K562 (cell line): ENCODE measurements at regions not wholly inside any gene's neighbourhood (a gene's known extent, or its start where the extent isn't known, plus 50 kb on each side); places are given as distances from the start of the nearest gene placed in this dataset.

Experiments used
- ATAC-seq: fragments of 200-7000 bp; cut with Tn5 transposase; 3 replicates; pipeline ENCODE4 v1.9.1; 2020; ENCODE audit warnings: moderate library complexity
- BruUV-seq: library from RNA; stranded (reverse); fragments of 400-500 nt; replicated peaks from 2 replicates; lab custom pipeline; 2021; lab: Mats Ljungman, UMichigan
- CTCF ChIA-PET: fragments of 300-600 bp; formaldehyde crosslinking; extraction: SDS; loops from one replicate; lab custom pipeline; 2021; ENCODE audit warnings: low intra/inter-chr PET ratio; lab: Yijun Ruan, JAX
- POLR2A ChIA-PET: fragments of 300-600, 350-650 bp; sonication (Branson Sonifier 250); formaldehyde crosslinking; extraction: SDS; loops from one replicate; lab custom pipeline; 2021; ENCODE audit warnings: antibody characterized with exemption, inconsistent platforms; lab: Yijun Ruan, JAX
- DNase-seq, 4 experiments: peaks; one replicate each; pipeline versions ENCODE4 v3.0.0 to v3.0.0-alpha.2; 2011 to 2018; ENCODE audit warnings: low spot score in 3 of 4, mixed read lengths in 3 of 4; ENCODE audit errors: extremely low read depth in 1 of 4
- FAIRE-seq: peaks from 2 replicates; lab custom pipeline; 2011; peaks lifted over from hg19 to GRCh38; lab: Jason Lieb, UNC
- H2AFZ ChIP-seq: 2 replicates; pipeline ENCODE4 v1.6.0; 2011; ENCODE audit warnings: low read depth, low read length, control low read depth, inconsistent platforms
- H3K27ac ChIP-seq: fragments of 200-600 bp; 3 replicates; pipeline ENCODE4 v1.8.0; 2011; ENCODE audit warnings: low read depth, mild to moderate bottlenecking, control low read depth, inconsistent platforms, low read length, moderate library complexity, mixed read lengths; ENCODE audit errors: extremely low read depth
- H3K27me3 ChIP-seq, 2 experiments: fragments of 300-600 bp in 1 of 2; 2 replicates in 1 of 2; 3 replicates in 1 of 2; pipeline versions ENCODE4 v1.6.0 to v1.8.0; 2011; ENCODE audit warnings: inconsistent platforms in 2 of 2, low read length in 2 of 2, mild to moderate bottlenecking in 1 of 2, mixed read lengths in 1 of 2, moderate library complexity in 1 of 2; ENCODE audit not compliant: control insufficient read depth in 2 of 2, insufficient read depth in 2 of 2
- H3K36me3 ChIP-seq: fragments of 300-600 bp; 3 replicates; pipeline ENCODE4 v1.8.0; 2011; ENCODE audit warnings: mild to moderate bottlenecking, low read length, inconsistent platforms; ENCODE audit not compliant: control insufficient read depth, insufficient read depth
- H3K4me1 ChIP-seq, 2 experiments: fragments of 200-600 bp in 1 of 2; replicated peaks in 1 of 2; 2 replicates in 1 of 2; 3 replicates in 1 of 2; pipeline versions ENCODE4 v1.5.1 to v1.8.0; 2011; ENCODE audit warnings: inconsistent platforms in 2 of 2, low read length in 2 of 2, mild to moderate bottlenecking in 1 of 2, mixed read lengths in 1 of 2, moderate library complexity in 1 of 2; ENCODE audit not compliant: control insufficient read depth in 2 of 2, insufficient read depth in 2 of 2
- H3K4me2 ChIP-seq: 2 replicates; pipeline ENCODE4 v1.6.1; 2011; ENCODE audit warnings: low read length, control low read depth, inconsistent platforms, mixed read lengths; ENCODE audit not compliant: insufficient read depth
- H3K4me3 ChIP-seq: fragments of 200-600 bp; sonication (generic), shearing (Covaris generic); 2 replicates; pipeline ENCODE4 v1.5.1; 2016; ENCODE audit warnings: control low read depth, inconsistent platforms
- H3K79me2 ChIP-seq: fragments of 200-600 bp; 3 replicates; pipeline ENCODE4 v1.8.0; 2011; ENCODE audit warnings: low read length, inconsistent platforms; ENCODE audit not compliant: control insufficient read depth, insufficient read depth
- H3K9ac ChIP-seq, 2 experiments: 2 replicates each; pipeline versions ENCODE4 v1.6.0 to v1.6.1; 2011; ENCODE audit warnings: low read depth in 2 of 2, low read length in 2 of 2, control low read depth in 1 of 2, inconsistent platforms in 1 of 2, mild to moderate bottlenecking in 1 of 2, mixed read lengths in 1 of 2; ENCODE audit not compliant: insufficient read depth in 1 of 2
- H3K9me1 ChIP-seq: one replicate; pipeline ENCODE4 v1.6.0; 2011; ENCODE audit warnings: inconsistent platforms, mild to moderate bottlenecking, low read length, moderate library complexity; ENCODE audit not compliant: control insufficient read depth, insufficient read depth
- H3K9me3 ChIP-seq: replicated peaks from 2 replicates; pipeline ENCODE4 v1.5.1; 2011; ENCODE audit warnings: low read depth, low read length, inconsistent platforms; ENCODE audit not compliant: control insufficient read depth, insufficient read depth
- H4K20me1 ChIP-seq: replicated peaks from 2 replicates; pipeline ENCODE4 v1.6.1; 2011; ENCODE audit warnings: low read length, inconsistent platforms, mixed read lengths; ENCODE audit not compliant: control insufficient read depth, insufficient read depth
- CREB3L1 ChIP-seq: fragments of 450-650 bp; IDR thresholded peaks from 2 replicates; pipeline ENCODE4 v1.6.1; 2014; ENCODE audit warnings: low read depth, mild to moderate bottlenecking, moderate library complexity, borderline replicate concordance
- ETV1 ChIP-seq: fragments of 450-650 bp; conservative IDR thresholded peaks from 2 replicates; pipeline ENCODE4 v1.6.1; 2016; ENCODE audit warnings: missing genetic modification characterization, control low read depth, low read depth, missing compliant biosample characterization
- FOXM1 ChIP-seq, 2 experiments: fragments of 450-650 bp in 1 of 2; sonication (generic) in 1 of 2; formaldehyde crosslinking in 1 of 2; IDR thresholded peaks; 2 replicates each; pipeline versions ENCODE4 v1.6.1 to v1.9.0; 2017 to 2022; ENCODE audit warnings: low read depth in 2 of 2, mild to moderate bottlenecking in 2 of 2, missing genetic modification reagents in 1 of 2, moderate library complexity in 1 of 2
- HDGF ChIP-seq: fragments of 450-650 bp; IDR thresholded peaks from 2 replicates; pipeline ENCODE4 v1.6.1; 2016
- MCM2 ChIP-seq: fragments of 450-650 bp; IDR thresholded peaks from 2 replicates; pipeline ENCODE4 v1.6.1; 2017; ENCODE audit warnings: low read depth, mild to moderate bottlenecking
- NCOA4 ChIP-seq: fragments of 450-650 bp; IDR thresholded peaks from 2 replicates; pipeline ENCODE4 v1.6.1; 2018; ENCODE audit warnings: mild to moderate bottlenecking; ENCODE audit not compliant: partially characterized antibody
- PRDM10 ChIP-seq: fragments of 450-650 bp; IDR thresholded peaks from 2 replicates; pipeline ENCODE4 v1.6.1; 2018; ENCODE audit not compliant: partially characterized antibody
- SMAD3 ChIP-seq: fragments of 450-650 bp; formaldehyde crosslinking; conservative IDR thresholded peaks from 2 replicates; pipeline ENCODE4 v1.4.0; 2020; ENCODE audit warnings: mild to moderate bottlenecking
- TCF7L2 ChIP-seq: fragments of 150-350 bp; IDR thresholded peaks from 2 replicates; pipeline ENCODE4 v1.6.1; 2016; ENCODE audit warnings: low read depth, mild to moderate bottlenecking, low read length, moderate library complexity
- ZNF639 ChIP-seq, 2 experiments: fragments of 200-800 bp in 1 of 2; sonication (Bioruptor generic) in 1 of 2; sonication (generic) in 1 of 2; formaldehyde crosslinking in 1 of 2; IDR thresholded peaks in 1 of 2; conservative IDR thresholded peaks in 1 of 2; 2 replicates each; pipeline versions ENCODE4 v1.5.0 to v1.6.1; 2016 to 2020; ENCODE audit warnings: missing compliant biosample characterization in 1 of 2, missing genetic modification characterization in 1 of 2, missing genetic modification reagents in 1 of 2
- WGBS: fragments of 100-300 bp; shearing (Covaris generic); methylation state at CpG from one replicate; pipeline ENCODE4 v1.1.6; 2016; ENCODE audit warnings: low coverage, mixed read lengths; ENCODE audit not compliant: insufficient coverage; ENCODE audit errors: missing lambda C conversion rate; 5-methylcytosine and 5-hydroxymethylcytosine counted together
- in situ Hi-C: fragments of 300-500 bp; cut with MboI; formaldehyde crosslinking; loops from 4 replicates; pipeline ENCODE4 v1.15.0; 2018; ENCODE audit warnings: inconsistent platforms, mixed read lengths
- intact Hi-C: fragments of 100-400 bp; cut with micrococcal nuclease; formaldehyde crosslinking; loops from 2 replicates; pipeline ENCODE4 v1.14.2; 2022

- H3K4me1 ChIP-seq = no peaks in the 10 kb centered on the region
- H4K20me1 ChIP-seq = no peaks in the 10 kb centered on the region
- no peaks in the 10 kb centered on the region for H3K9me1 ChIP-seq
- in situ Hi-C loops = no loop called here
- no peak overlapping the region for H3K27ac ChIP-seq
- no peak overlapping the region for H3K4me2 ChIP-seq
- intact Hi-C loops = no loop called here
- FAIRE-seq (no peak), ATAC-seq (no peak), DNase-seq (no peak)
- no peaks in the 10 kb centered on the region for H3K36me3 ChIP-seq
- H3K9me3 ChIP-seq = 0 out of 2 replicates have a peak, but pooled peaks cover 2% of the 10 kb centered on the region
- no peak overlapping the region for H3K4me3 ChIP-seq
- 94% methylated on average over 1 of the region's 1 CpG for WGBS
- no TSS peak for BruUV-seq
- no peak for TF ChIP-seq ETV1 (tag)
- TF ChIP-seq ZNF639 (CRISPR knock-in tag; conservative IDR thresholded peaks at IDR 0.05 in 1 of 2, IDR thresholded peaks at IDR 0.05 in 1 of 2) = no peak
- TF ChIP-seq NCOA4 = no peak
- TF ChIP-seq TCF7L2 = no peak
- no peak for TF ChIP-seq MCM2
- TF ChIP-seq SMAD3 (CRISPR knock-in tag) = no peak
- no peak for TF ChIP-seq FOXM1 (IDR thresholded peaks at IDR 0.05; ENCODE audit: low read depth)
- no peak for TF ChIP-seq FOXM1 (CRISPR knock-in tag; IDR thresholded peaks at IDR 0.05; ENCODE audit: low read depth)
- no peak for TF ChIP-seq HDGF
- no peak for TF ChIP-seq CREB3L1
- no peak for TF ChIP-seq PRDM10
- ChIA-PET POLR2A (no interaction called here), CTCF (no interaction called here)
- H2AFZ ChIP-seq = no peak overlapping the region
- no peaks in the 10 kb centered on the region for H3K27me3 ChIP-seq
- no peaks in the 10 kb centered on the region for H3K79me2 ChIP-seq
- H3K9ac ChIP-seq = no peak overlapping the region
Measured at GRCh38 chr12:73984552-73984951, 553.1 kb upstream of the ATXN7L3B start.
